CD4-positive, alpha-beta T cell treated with Interleukin-4 for 4 hours (primary cell): ENCODE measurements at regions not wholly inside any gene's neighbourhood (a gene's known extent, or its start where the extent isn't known, plus 50 kb on each side); places are given as distances from the start of the nearest gene placed in this dataset.
"Not testable (repeated sequence)": the region's sequence is repeated elsewhere in the genome, so short reads cannot be mapped to it uniquely, and the experiment has no call there.

Experiments
- DNase-seq: peaks from one replicate; pipeline ENCODE4 v3.0.0-alpha.2; 2020

DNA sequence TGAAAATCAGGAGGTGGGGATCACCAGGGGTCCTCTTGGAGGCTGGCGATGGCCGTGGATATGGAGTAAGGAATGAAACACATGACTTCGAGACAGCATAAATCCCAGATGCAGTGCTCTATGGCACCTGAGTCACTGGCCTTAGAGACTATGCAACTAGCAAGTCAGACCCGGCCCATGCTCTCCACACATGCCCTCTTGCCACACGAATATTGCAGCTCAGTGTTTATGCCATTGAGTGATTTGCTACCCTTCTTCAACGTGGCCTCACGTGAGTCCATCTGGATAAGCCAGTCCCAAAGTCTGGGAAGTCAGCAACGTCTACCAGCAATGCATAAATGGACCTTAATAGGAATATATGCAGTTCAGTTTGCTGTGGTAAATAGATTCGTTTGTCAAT is 466.3 kb downstream of the CD83 start:
- DNase-seq: no peak

GRCh38 chr6:14584450-14584849 is 466.9 kb downstream of the CD83 start:
- DNase-seq: no peak

DNA sequence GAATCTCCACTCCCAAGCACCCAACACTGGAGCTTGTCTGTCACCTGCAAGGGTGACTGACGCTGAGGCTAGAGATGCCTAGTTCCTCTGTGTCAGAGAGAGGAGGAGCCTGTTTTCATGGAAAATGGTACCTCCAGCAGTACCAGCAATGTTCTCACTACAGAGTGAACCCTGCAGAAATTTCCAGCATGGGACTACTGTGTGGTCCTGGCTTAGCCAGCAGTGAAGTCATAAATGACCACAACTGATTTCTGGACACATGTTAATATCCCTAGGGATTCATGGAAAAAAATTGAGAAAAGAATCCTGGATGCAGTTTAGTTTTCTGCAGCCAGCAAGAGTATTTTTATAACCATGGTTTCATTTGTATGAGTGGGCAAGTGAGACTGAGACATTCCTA is 468.1 kb downstream of the CD83 start:
- no peak for DNase-seq

- DNase-seq: no peak
These were observed 471.6 kb downstream of the CD83 start for GRCh38 chr6:14589175-14589574.

- DNase-seq: no peak
These were observed 473.0 kb downstream of the CD83 start for GRCh38 chr6:14590586-14590985.

GRCh38 chr6:14591998-14592397 is 474.4 kb downstream of the CD83 start:
- no peak for DNase-seq

DNA sequence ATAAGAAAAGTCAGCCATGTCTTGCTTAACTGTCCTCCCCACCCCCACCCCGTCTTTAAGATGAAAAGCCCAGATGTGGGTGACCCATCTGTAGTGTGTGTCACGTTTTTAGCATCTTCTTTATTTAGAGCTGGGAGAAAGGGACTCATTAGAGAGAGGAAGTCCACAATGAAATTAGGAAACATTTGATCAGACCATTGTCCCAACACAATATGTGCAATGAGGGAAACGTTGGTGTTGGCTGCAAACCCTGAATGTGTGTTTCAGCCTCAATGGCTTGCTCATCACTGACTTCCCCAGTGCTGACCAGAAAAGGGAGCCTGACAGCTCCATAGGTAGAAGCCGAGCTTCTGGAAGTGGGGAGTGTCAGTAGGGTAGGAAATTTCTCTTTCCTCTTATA is 475.7 kb downstream of the CD83 start:
- no peak for DNase-seq

- DNase-seq: no peak
These were observed 478.2 kb downstream of the CD83 start for GRCh38 chr6:14595751-14596150.

GRCh38 chr6:14596410-14596809 is 478.8 kb downstream of the CD83 start:
- peak; percentile 0 for DNase-seq

DNA sequence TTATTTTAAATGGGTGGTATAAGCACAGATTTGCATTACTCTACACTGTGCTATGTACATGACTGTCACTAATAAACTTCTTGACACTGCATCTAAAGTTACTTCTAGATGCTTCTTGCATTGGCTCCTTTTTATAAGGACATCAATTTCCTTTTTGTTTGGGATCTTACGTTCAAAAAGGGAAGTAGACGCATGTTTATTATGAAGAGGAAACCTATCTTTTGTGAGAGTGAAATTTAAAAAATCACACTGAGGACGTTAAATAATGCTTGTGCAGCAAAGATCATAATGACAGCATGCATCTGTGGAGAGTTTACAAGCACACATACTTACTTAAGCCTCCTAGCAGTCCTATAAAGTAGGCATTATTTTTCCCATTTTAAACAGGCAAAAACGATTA is 479.5 kb downstream of the CD83 start:
- no peak for DNase-seq

- no peak for DNase-seq
These were observed 480.7 kb downstream of the CD83 start for GRCh38 chr6:14598017-14598864.

- DNase-seq: not testable (repeated sequence)
These were observed 482.7 kb downstream of the CD83 start for GRCh38 chr6:14600306-14600705.

GRCh38 chr6:14601490-14601889 is 483.9 kb downstream of the CD83 start:
- DNase-seq: no peak

DNA sequence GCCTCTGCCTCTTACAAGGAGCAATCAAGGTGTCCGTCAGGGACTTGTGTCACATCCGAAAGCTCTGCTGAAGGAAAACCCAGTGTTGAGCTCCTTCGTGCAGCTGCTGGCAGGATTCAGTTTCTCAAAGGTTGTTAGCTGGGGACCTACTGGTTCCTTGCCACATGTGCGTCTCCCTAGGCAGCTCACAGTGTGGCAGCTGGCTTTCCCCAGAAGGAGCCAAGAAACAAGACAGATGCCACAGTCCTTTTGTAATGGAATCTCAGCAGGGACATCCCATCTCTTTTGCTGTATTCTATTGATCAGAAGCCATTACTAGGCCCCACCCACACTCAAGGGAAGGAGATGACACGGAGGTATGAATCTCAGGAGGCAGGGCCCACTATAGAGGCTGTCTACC is 488.8 kb downstream of the CD83 start:
- DNase-seq: no peak

DNA sequence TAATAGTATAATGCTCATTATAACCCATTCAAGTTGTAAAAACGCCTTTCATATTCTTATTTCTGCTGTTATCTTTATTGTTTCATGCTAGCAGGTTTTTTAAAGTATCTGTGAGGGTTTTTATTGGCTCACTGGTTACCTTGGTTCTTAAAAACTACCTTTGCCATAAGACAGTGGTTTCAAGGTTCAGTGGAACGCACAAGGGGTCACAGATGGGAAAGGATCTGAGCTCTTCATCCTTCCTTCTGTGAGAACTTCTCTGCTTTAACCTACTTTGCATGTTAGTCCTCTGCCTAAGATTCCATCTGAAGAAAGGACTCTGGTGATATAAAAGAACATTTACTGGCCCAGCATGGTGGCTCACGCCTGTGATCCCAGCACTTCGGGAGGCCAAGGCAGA is 492.6 kb downstream of the CD83 start:
- DNase-seq: no peak

DNA sequence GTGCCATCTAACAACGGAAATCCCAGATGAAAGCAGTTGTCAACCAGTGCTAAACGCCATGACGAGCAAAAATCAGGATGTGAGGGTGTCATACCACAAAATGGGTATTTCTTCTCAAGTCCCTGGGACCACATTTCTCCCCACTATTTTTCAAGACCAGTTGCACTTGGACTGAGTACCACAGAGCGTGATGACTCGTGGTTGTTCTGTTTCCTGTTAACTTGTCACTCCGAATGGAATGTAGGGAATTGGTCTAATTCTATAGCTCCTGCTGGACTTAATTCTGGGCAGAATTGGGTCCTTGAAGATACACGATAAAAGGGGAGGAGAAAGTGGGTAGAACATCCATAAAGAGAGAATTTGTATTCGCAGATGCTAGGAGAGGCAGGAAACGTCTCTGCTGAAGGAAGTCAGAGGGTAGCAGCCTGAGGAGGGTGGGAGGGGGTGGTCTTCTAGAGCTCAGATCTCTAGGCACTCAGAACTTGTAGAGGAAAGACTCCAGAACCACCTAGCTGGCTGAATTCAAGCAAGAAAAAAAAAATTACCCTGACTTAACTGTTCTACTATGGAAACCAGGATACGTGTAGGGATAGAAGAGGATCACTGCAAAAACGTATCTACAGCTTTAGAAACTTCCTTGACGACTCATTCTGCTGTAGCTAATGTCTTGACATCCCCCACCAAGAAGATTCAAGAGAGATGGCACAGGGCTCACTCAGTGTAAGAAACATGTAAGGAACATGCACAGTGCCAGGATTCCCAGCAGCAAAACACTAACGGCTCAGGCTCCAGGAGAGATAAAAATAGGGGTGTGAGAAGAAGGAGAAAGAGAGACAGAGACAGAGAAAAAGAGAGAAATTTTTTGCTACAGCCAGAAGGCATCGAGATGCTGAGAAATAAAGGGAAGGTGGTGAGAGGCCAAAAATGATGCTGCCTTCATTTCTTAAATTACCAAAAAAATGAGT is 494.7 kb downstream of the CD83 start:
- DNase-seq: no peak

DNA sequence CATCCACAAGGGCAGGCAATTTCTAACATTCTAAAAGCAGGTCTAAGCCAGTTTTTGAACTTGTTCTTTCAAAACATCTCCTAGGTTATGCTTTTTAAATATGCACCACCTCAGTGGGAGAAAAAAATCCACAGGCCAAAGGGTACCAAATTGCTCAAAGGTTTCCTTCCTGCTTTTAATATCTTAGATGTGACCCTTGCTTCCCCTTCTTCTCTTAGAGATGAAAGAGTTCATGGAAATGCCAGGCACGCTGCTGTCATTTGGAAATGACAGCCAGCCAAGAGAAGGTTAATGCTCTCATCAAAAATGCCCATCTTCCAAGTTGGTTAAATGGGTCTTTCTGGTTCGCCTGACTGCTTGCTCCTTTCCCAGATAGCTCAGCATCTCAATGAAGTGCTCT is 497.1 kb downstream of the CD83 start:
- DNase-seq: no peak

GRCh38 chr6:14616656-14617055 is 499.1 kb downstream of the CD83 start:
- DNase-seq: no peak

GRCh38 chr6:14618759-14619418 is 501.3 kb downstream of the CD83 start:
- DNase-seq: no peak

- DNase-seq: no peak
These were observed 501.8 kb downstream of the CD83 start for GRCh38 chr6:14619419-14619781.

DNA sequence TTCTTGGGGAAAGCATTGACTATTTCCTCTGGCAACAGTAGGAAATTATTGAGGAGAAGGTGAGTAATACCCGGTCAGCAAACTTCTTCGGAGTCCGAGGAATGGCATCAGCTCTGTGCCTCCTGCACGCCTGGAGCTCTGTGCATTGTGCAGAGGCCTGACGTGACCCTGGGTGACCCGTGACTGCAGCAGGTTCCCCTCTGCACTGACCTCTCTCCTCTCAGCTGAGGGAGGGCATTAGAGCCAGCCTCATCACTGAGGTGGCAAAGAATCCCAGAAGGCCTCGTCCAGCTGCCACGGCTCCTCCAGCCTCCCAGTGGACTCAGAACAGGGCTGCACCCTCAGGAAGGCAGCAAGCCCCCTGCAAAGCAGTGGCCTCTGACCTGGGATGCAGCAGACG is 502.9 kb downstream of the CD83 start:
- DNase-seq: no peak

GRCh38 chr6:14621518-14621917 is 503.9 kb downstream of the CD83 start:
- no peak for DNase-seq

DNA sequence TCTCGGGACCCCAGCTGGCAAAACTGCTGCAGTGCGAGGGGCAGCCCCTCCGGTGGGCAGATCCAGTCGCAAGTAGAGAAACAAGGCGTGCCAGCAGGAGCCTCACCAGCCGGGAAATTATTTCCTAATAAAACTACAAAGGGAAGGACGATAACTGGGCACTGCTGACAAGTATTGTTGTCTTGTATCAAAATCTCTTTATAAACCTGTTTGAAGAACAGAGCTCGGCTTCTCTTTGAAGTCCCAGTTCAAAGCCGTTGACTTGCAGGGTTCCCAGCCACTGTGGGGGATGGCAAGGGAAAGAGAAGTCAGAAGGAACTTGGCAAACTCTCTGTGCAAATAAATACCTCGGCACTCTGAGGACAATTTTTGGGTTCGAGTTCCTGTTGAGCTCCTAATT is 504.5 kb downstream of the CD83 start:
- no peak for DNase-seq
